CD4-positive, alpha-beta T cell treated with Interleukin-6 at 100 ng/mL for 8 hours (primary cell): ENCODE measurements at regions not wholly inside any gene's neighbourhood (a gene's known extent, or its start where the extent isn't known, plus 50 kb on each side); places are given as distances from the start of the nearest gene placed in this dataset.
"Not testable (repeated sequence)": the region's sequence is repeated elsewhere in the genome, so short reads cannot be mapped to it uniquely, and the experiment has no call there.

Source experiments
- DNase-seq: peaks from one replicate; pipeline ENCODE4 v3.0.0-alpha.2; 2020; ENCODE audit warnings: mixed read lengths, low spot score

- no peak for DNase-seq
Measured at GRCh38 chr1:184183919-184184318, 132.4 kb downstream of the TSEN15 start.

GRCh38 chr1:184184614-184185013, 133.1 kb downstream of the TSEN15 start:
- DNase-seq: not testable (repeated sequence)

- DNase-seq: no peak
Measured at GRCh38 chr1:184185347-184185746, 133.8 kb downstream of the TSEN15 start.

GRCh38 chr1:184186167-184186566, 134.6 kb downstream of the TSEN15 start:
- DNase-seq: no peak

GRCh38 chr1:184187097-184187496, 135.6 kb downstream of the TSEN15 start:
- DNase-seq: no peak

GRCh38 chr1:184188037-184188436, 136.5 kb downstream of the TSEN15 start:
- no peak for DNase-seq

- DNase-seq: no peak
Measured at GRCh38 chr1:184189361-184189760, 137.8 kb downstream of the TSEN15 start.

- no peak for DNase-seq
Measured at GRCh38 chr1:184190616-184191015, 139.1 kb downstream of the TSEN15 start.

- DNase-seq: no peak
Measured at GRCh38 chr1:184191181-184191621, 139.7 kb downstream of the TSEN15 start.

- DNase-seq: no peak
Measured at GRCh38 chr1:184192796-184193195, 141.3 kb downstream of the TSEN15 start.

- no peak for DNase-seq
Measured at GRCh38 chr1:184193451-184193850, 141.9 kb downstream of the TSEN15 start.

GRCh38 chr1:184194236-184194635, 142.7 kb downstream of the TSEN15 start:
- DNase-seq: no peak

- DNase-seq: not testable (repeated sequence)
Measured at GRCh38 chr1:184195722-184196121, 144.2 kb downstream of the TSEN15 start.

GRCh38 chr1:184197831-184198230, 146.3 kb downstream of the TSEN15 start:
- no peak for DNase-seq

- no peak for DNase-seq
Measured at GRCh38 chr1:184199036-184199435, 147.5 kb downstream of the TSEN15 start.

GRCh38 chr1:184199438-184200085, 148.0 kb downstream of the TSEN15 start:
- no peak for DNase-seq

- no peak for DNase-seq
Measured at GRCh38 chr1:184208622-184209021, 157.1 kb downstream of the TSEN15 start.

GRCh38 chr1:184210031-184210430, 158.5 kb downstream of the TSEN15 start:
- DNase-seq: no peak

- DNase-seq: no peak
Measured at GRCh38 chr1:184210862-184211261, 159.3 kb downstream of the TSEN15 start.

GRCh38 chr1:184212649-184213314, 161.3 kb downstream of the TSEN15 start:
- DNase-seq: no peak

GRCh38 chr1:184214128-184214527, 162.6 kb downstream of the TSEN15 start:
- no peak for DNase-seq

- DNase-seq: no peak
Measured at GRCh38 chr1:184215274-184215925, 163.9 kb downstream of the TSEN15 start.

- no peak for DNase-seq
Measured at GRCh38 chr1:184218458-184219075, 167.0 kb downstream of the TSEN15 start.
